ENCODE measurements at regions not wholly inside any gene's neighbourhood (a gene's known extent, or its start where the extent isn't known, plus 50 kb on each side); places are given as distances from the start of the nearest gene placed in this dataset.
A peak's percentile ranks its signal among the peaks of the same experiment; 100 is the strongest.

GRCh38 chr11:109806205-109806604 lies 287.0 kb upstream of the ZC3H12C start:
- no peak for DNase-seq

- peak; percentile 11 for DNase-seq
Measured at GRCh38 chr11:109808569-109808968, 284.6 kb upstream of the ZC3H12C start.

DNA sequence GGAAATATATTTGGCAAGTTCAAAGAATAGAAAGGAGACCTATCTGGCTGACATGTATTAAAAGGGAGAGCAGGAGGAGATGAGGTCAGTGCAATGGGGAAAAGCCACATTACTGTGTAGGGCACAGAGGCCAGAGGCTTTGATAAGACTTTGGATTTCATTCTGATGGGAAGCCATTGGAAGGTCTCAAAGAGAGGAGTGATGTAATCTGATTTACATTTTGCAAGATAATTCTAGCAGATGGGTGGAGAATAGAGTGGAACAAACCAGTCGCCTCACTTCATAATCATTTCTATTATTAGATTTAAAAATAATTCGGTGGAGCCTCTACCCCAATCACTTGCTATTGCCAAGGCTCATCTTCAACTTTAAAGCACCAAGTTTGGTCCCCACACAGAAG lies 278.4 kb upstream of the ZC3H12C start:
- no peak for DNase-seq

GRCh38 chr11:109815500-109816150 lies 277.6 kb upstream of the ZC3H12C start:
- DNase-seq: no peak

DNA sequence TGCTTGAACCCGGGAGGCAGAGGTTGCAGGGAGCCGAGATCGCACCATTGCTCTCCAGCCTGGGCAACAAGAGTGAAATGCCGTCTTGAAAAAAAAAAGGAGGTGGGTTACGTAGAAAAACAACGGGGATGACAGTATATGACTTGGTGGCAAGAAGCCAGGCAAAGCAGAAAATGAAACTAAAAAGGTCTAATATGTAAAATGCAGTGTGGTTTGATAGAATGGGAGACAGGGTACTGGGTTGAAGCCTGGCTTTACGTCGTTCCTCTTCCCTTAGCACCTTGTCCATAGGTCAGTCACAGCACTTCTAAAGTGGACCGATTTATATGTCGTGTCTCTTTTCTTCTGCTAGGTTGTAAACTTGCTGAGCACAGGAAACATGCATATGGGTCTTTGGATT lies 274.9 kb upstream of the ZC3H12C start:
- DNase-seq: no peak

- no peak for DNase-seq
Measured at GRCh38 chr11:109819410-109819809, 273.8 kb upstream of the ZC3H12C start.

- peak; percentile 14 for DNase-seq
Measured at GRCh38 chr11:109821511-109821910, 271.7 kb upstream of the ZC3H12C start.

GRCh38 chr11:109822436-109823102 lies 270.6 kb upstream of the ZC3H12C start:
- DNase-seq: no peak

- DNase-seq: no peak
Measured at GRCh38 chr11:109828387-109828786, 264.8 kb upstream of the ZC3H12C start.

DNA sequence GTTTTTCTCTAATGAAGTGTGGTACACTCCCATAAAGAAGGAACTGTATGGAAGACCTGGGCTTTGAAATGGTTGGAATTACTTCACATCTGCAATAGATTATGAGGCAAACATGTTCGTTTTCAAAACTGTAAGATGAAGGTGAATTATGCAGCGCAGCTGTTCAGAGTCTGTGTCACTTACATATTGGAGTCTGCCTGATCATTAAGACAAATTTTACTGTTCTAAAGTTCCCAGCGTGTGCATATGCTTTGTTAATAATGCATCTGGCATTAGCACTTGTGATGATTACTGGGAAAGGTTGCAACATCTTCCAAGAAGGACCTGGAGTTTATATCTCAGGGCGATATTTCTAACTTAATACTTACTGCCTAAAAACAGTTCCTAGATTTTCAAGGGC lies 255.2 kb upstream of the ZC3H12C start:
- DNase-seq: no peak

DNA sequence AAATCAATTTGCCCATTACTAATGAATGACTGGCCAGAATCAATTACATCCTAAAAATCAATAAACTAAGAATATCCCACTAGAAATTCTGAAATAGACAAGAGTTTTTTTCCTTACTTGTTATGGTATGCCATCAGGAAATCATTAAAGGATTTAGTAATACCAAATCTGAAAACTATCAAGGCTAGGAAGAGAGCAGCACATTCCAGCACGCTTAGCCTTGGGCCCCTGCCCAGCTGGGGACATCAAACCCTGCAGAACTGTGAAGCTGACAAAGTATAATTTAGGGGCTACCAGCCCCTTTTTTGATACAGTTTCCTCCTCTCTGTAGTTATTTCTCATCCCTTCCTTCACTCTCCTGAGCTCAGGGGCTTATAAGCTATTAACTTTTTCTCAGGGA lies 247.8 kb upstream of the ZC3H12C start:
- peak; percentile 72 for DNase-seq

DNA sequence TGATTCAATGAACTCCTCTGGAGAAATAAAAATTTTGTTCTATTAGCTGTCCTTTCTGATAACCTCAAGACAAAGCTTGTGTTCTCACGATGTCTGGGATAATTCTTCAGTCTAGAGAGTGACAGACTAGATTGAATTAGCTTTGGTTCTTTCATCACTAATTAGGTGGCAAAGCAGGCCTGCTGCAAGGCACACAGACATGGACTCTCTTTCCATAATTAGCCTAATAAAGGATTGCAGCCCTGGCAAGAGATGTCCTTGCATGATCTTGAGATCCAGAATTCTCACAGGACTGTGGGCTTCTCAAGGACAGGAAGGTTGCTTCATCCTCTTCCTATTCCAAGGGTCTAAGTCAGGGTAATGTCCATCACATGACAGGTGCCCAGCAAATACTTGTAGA lies 245.6 kb upstream of the ZC3H12C start:
- no peak for DNase-seq

- no peak for DNase-seq
Measured at GRCh38 chr11:109849051-109849450, 244.1 kb upstream of the ZC3H12C start.

- no peak for DNase-seq
Measured at GRCh38 chr11:109849946-109850345, 243.2 kb upstream of the ZC3H12C start.

DNA sequence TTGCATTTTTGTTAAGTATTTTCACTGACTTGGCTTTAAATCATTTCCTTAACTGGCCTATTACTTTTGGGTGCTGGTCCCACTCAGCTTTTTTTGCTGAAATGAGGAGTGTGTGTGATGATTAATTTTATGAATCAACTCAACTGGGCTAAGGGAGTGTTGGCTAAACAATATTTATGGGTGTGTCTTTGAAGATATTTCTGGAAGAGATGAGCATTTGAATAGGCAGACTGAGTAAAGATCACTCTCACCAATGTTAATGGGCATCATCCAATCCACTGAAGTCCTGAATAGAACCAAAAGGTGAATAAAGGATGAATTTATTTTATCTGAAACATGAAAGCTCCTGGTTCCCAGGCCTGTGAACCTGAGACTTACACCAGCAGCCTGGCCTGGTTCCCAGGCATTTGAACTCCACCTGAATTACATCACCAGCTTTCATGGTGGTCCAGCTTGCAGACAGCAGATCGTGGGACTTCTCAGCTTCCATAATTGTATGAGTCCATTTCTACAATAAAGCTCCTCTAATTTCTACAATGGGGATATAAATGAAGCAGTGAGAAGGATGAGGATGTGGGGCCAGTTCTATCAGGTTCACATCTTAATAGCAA lies 241.3 kb upstream of the ZC3H12C start:
- no peak for DNase-seq

- peak; percentile 83 for DNase-seq
Measured at GRCh38 chr11:109853156-109853776, 239.9 kb upstream of the ZC3H12C start.

GRCh38 chr11:109854731-109855130 lies 238.5 kb upstream of the ZC3H12C start:
- no peak for DNase-seq

DNA sequence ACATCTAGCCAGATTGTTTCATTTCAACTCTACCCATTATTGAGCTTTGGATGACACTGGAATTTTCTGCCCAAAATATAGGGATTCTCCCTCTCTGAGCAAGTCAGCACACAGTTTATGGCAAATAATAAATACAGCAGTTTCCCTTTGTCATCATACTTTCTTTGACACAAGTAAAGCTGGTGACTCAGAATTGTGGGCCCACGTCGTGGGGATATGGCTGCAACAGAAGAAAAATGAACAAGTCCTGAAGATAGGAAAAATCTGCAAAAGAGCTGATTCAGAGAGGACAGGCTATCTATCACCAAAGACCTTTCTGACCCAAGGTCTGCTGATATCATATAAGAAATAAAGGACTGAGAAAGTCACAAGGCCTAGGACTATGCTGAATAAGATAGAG lies 236.3 kb upstream of the ZC3H12C start:
- no peak for DNase-seq

GRCh38 chr11:109857637-109858036 lies 235.6 kb upstream of the ZC3H12C start:
- DNase-seq: no peak

- no peak for DNase-seq
Measured at GRCh38 chr11:109858152-109858551, 235.0 kb upstream of the ZC3H12C start.

GRCh38 chr11:109859045-109859724 lies 234.0 kb upstream of the ZC3H12C start:
- no peak for DNase-seq

GRCh38 chr11:109862835-109863234 lies 230.4 kb upstream of the ZC3H12C start:
- no peak for DNase-seq

DNA sequence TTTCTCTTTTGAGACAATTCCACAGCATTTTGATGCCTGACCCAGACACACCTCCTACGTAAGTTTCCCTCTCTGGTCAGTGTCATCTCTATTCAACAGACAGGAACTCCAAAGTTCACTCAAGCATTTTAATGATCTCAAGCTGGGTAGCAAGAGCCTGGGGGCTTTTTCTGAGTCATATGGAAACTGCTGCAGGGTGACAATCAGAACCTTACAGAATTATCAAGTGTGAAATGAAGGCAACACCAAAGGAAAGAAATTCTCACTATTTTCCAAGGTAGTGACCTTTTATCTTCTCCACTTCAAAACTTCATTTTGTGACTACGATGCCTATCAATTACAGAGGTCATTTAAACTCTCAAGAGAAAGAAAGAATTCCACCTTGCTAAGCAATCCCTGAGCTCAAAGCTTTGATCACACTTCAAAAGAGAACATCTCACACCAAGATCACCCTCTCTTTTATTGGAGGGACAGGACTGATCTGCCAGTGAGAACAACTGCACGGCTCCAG lies 229.0 kb upstream of the ZC3H12C start:
- DNase-seq: no peak
